HL-60 (cell line): ENCODE measurements at regions not wholly inside any gene's neighbourhood (a gene's known extent, or its start where the extent isn't known, plus 50 kb on each side); places are given as distances from the start of the nearest gene placed in this dataset.
A peak's percentile ranks its signal among the peaks of the same experiment; 100 is the strongest.

Experiments used
- DNase-seq, 2 experiments: peaks; one replicate each; pipeline ENCODE4 v3.0.0-alpha.2; 2010 to 2020; ENCODE audit warnings: low read depth in 1 of 2, low spot score in 1 of 2
- H3K27ac ChIP-seq: fragments of 250-450 bp; sonication (Bioruptor Pico); replicated peaks from 2 replicates; pipeline ENCODE4 v1.5.1; 2020; ENCODE audit warnings: mild to moderate bottlenecking, moderate library complexity
- H3K27me3 ChIP-seq: fragments of 250-450 bp; sonication (Bioruptor Pico); 2 replicates; pipeline ENCODE4 v1.5.1; 2021; ENCODE audit warnings: mild to moderate bottlenecking, moderate library complexity; ENCODE audit not compliant: insufficient read depth, poor library complexity, severe bottlenecking
- H3K4me3 ChIP-seq: replicated peaks from 2 replicates; pipeline ENCODE4 v1.5.1; 2011; ENCODE audit warnings: mild to moderate bottlenecking, control low read depth, low read length; ENCODE audit not compliant: insufficient read depth
- GABPA ChIP-seq: IDR thresholded peaks from 2 replicates; pipeline ENCODE4 v1.6.1; 2012; ENCODE audit warnings: low read depth
- POLR2AphosphoS5 ChIP-seq: IDR thresholded peaks from 2 replicates; pipeline ENCODE4 v1.6.1; 2012; ENCODE audit warnings: low read depth
- SPI1 ChIP-seq: IDR thresholded peaks from 2 replicates; pipeline ENCODE4 v1.6.1; 2012; ENCODE audit warnings: low read depth, mild to moderate bottlenecking, borderline replicate concordance
- TF ChIP-seq, protein P1 (sequence below): IDR thresholded peaks from 2 replicates; pipeline ENCODE4 v1.6.1; 2012; ENCODE audit warnings: low read depth; ENCODE audit not compliant: insufficient replicate concordance
- TF ChIP-seq, protein P2 (sequence below): IDR thresholded peaks from one replicate; pipeline ENCODE4 v1.5.1; 2011; ENCODE audit warnings: low read length, control low read depth, inconsistent platforms; ENCODE audit not compliant: insufficient read depth

DNA sequence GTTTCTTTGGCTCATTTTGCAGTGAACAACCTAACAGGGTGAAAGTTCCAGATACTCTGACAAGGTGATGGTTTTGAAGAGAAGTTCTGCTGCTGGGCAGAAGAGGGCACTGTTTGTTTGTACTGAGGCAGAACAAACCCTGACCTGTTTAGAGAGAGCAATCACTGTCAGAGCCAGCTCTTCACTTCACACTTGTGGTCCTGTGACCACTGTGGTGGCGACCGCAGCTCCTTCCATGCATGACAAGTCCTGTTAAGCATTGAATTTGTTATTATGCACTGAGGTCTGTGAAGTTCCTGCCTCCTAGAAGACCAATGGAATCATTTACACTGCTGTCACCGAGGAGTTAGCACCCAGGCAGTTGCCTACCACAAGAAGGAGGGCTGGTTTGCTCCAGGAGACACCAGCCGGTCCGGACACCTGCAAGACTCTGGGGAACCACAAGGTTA, 86.6 kb downstream of the ZNF330 start:
- H3K27ac ChIP-seq, result no peak overlapping the region
- no peaks in the 10 kb centered on the region for H3K27me3 ChIP-seq
- TF ChIP-seq POLR2AphosphoS5 (no peak), SPI1 (no peak)
- TF ChIP-seq, protein P1, sequence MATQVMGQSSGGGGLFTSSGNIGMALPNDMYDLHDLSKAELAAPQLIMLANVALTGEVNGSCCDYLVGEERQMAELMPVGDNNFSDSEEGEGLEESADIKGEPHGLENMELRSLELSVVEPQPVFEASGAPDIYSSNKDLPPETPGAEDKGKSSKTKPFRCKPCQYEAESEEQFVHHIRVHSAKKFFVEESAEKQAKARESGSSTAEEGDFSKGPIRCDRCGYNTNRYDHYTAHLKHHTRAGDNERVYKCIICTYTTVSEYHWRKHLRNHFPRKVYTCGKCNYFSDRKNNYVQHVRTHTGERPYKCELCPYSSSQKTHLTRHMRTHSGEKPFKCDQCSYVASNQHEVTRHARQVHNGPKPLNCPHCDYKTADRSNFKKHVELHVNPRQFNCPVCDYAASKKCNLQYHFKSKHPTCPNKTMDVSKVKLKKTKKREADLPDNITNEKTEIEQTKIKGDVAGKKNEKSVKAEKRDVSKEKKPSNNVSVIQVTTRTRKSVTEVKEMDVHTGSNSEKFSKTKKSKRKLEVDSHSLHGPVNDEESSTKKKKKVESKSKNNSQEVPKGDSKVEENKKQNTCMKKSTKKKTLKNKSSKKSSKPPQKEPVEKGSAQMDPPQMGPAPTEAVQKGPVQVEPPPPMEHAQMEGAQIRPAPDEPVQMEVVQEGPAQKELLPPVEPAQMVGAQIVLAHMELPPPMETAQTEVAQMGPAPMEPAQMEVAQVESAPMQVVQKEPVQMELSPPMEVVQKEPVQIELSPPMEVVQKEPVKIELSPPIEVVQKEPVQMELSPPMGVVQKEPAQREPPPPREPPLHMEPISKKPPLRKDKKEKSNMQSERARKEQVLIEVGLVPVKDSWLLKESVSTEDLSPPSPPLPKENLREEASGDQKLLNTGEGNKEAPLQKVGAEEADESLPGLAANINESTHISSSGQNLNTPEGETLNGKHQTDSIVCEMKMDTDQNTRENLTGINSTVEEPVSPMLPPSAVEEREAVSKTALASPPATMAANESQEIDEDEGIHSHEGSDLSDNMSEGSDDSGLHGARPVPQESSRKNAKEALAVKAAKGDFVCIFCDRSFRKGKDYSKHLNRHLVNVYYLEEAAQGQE, result no peak
- TF ChIP-seq, protein P2, sequence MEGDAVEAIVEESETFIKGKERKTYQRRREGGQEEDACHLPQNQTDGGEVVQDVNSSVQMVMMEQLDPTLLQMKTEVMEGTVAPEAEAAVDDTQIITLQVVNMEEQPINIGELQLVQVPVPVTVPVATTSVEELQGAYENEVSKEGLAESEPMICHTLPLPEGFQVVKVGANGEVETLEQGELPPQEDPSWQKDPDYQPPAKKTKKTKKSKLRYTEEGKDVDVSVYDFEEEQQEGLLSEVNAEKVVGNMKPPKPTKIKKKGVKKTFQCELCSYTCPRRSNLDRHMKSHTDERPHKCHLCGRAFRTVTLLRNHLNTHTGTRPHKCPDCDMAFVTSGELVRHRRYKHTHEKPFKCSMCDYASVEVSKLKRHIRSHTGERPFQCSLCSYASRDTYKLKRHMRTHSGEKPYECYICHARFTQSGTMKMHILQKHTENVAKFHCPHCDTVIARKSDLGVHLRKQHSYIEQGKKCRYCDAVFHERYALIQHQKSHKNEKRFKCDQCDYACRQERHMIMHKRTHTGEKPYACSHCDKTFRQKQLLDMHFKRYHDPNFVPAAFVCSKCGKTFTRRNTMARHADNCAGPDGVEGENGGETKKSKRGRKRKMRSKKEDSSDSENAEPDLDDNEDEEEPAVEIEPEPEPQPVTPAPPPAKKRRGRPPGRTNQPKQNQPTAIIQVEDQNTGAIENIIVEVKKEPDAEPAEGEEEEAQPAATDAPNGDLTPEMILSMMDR, result peak; percentile 85
- no peak overlapping the region for H3K4me3 ChIP-seq
- DNase-seq, result peak; percentile 42 to 56

GRCh38 chr4:141309874-141310273, 89.2 kb downstream of the ZNF330 start:
- no peak for DNase-seq
- Histone ChIP-seq H3K27ac (no peak overlapping the region), H3K4me3 (no peak overlapping the region), H3K27me3 (no peaks in the 10 kb centered on the region)
- TF ChIP-seq POLR2AphosphoS5, result no peak
- TF ChIP-seq, protein P1, result no peak
- TF ChIP-seq GABPA, result no peak
- TF ChIP-seq, protein P2, result no peak
- TF ChIP-seq SPI1, result no peak

DNA sequence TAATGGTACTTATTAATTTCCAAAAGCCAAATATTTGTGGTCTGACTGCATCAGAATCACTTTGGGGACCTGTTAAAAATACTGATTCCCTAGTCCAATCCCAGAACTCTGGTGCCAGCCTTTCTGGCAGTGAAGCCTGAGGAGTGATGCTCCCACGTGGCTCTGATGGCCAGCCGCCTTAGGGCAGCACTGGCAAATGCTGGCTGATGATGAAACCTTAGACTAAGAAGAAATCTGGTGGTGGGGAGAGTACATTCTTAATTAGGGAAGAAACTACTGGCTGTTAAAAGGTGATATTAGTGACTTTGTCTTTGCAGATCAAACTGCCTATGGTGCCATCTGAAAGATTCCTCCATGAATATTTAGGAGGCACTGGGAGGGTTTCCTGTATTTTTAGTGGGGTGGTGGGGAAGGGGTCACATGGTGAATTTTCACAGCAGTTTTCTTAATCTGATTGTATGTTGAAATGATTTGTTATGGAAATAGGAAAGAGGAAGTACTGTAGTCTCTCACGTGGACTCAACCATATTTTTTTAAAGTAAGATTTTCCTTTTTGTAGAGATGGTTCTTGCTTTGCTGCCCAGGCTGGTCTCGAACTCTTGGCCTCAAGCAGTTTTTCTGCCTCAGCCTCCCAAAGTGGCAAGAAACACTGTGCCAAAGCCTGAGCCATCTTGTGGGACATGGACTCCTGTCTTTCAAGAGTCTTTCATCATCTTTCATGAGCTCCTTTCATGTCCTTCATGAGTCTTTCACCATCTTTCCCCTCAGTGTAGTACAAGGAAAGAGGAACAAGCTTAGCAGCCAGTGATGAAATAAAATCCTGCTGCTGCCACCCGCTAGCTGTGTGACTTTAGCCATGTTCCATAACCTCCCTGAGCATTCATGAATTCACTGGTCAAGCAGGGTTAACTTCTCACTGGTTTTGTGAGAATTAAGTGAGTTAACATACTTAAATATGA, 90.8 kb downstream of the ZNF330 start:
- Histone ChIP-seq H3K4me3 (no peak overlapping the region), H3K27me3 (no peaks in the 10 kb centered on the region), H3K27ac (peak overlapping the region; percentile 64)
- DNase-seq, result peak; percentile 74 to 79
- TF ChIP-seq, protein P2, result no peak
- no peak for TF ChIP-seq GABPA
- peak; percentile 67; the same call in 1 of the 2 replicates for TF ChIP-seq SPI1
- peak; percentile 47; the same call in 1 of the 2 replicates for TF ChIP-seq POLR2AphosphoS5
